Activated CD4-positive, alpha-beta T cell treated with anti-CD3 and anti-CD28 coated beads, Interleukin-2, Interleukin-4, amounts not matched to agents 100 ng/mL and 50 ng/mL, durations not matched to agents 16 hours and 8 hours (primary cell): ENCODE measurements at regions not wholly inside any gene's neighbourhood (a gene's known extent, or its start where the extent isn't known, plus 50 kb on each side); places are given as distances from the start of the nearest gene placed in this dataset.

Experiments
- DNase-seq: peaks from one replicate; pipeline ENCODE4 v3.0.0-alpha.2; 2020; ENCODE audit warnings: low spot score

- no peak for DNase-seq
These were observed 478.1 kb upstream of the SMC2 start for GRCh38 chr9:103615994-103616393.

- DNase-seq: no peak
These were observed 477.1 kb upstream of the SMC2 start for GRCh38 chr9:103617046-103617445.

GRCh38 chr9:103625161-103625804 lies 468.8 kb upstream of the SMC2 start:
- DNase-seq: no peak

DNA sequence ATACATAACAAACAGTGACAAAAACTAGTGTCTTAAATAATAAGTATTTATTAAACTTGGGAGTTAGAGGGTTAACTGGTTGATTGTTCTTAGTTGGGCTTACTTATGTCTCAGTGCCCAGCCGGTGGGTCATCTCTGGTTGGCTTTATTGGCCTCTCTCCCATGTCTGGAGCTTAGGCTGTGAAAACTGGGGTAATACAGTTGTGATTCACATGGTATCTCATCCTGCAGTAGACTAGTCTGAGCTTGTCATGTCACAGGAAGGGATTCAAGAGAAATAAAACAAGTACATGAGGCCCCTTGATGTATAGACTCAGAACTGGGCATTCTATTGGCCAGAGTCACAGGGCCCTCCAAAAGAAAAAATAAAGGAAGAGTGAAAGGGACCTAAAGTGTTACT lies 466.4 kb upstream of the SMC2 start:
- DNase-seq: no peak

- no peak for DNase-seq
These were observed 445.0 kb upstream of the SMC2 start for GRCh38 chr9:103649086-103649485.

DNA sequence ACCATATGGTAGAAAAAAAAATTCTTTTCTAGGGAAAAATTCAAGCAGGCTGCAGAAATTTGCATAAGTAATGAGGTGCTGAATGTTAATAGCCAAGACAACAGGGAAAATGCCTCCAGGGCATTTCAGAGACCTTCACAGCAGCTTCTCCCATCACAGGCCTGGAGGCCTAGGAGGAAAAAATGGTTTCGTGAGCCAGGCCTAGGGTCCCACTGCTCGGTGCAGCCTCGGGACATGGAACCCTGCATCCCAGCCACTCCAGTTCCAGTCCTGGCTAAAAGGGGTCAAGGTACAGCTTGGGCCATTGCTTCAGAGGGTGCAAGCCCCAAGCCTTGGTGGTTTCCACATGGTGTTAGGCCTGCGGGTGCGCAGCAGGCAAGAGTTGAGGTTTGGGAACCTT lies 436.0 kb upstream of the SMC2 start:
- no peak for DNase-seq

- DNase-seq: no peak
These were observed 433.3 kb upstream of the SMC2 start for GRCh38 chr9:103660830-103661229.

GRCh38 chr9:103661663-103662062 lies 432.4 kb upstream of the SMC2 start:
- no peak for DNase-seq

- no peak for DNase-seq
These were observed 424.8 kb upstream of the SMC2 start for GRCh38 chr9:103669296-103669695.

GRCh38 chr9:103674271-103674670 lies 419.8 kb upstream of the SMC2 start:
- DNase-seq: no peak

DNA sequence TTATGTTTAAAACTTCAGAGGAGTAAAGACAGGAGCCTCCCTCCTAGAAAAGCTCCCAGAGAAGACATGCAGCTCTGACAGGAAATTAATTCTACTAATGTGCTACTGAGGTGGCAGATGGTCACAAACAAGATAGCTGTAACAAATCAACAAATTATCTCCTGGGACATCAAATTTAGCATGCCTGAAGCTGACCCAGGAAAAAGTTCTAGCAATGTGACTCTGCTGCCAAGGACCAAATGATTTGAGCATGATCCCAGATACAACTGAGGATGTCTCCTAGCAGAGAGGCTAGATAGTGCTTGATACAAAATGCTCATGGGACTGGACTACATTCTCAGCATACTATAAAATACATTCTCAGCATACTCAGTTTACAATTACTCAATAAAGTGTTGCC lies 413.5 kb upstream of the SMC2 start:
- no peak for DNase-seq

DNA sequence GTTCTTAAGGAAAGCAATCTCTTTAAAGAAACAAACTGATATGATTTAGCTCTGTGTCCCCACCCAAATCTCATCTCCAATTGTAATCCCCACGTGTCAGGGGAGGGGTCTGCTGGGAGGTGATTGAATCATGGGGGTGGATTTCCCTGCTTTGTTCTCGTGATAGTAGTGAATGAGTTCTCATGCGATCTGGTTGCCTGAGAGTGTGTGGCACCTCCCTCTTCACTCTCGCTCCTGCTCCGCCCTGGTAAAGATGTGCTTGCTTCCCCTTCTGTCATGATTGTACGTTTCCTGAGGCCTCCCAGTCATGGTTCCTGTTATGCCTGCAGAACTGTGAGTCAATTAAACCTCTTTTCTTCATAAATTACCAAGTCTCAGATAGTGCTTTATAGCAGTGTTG lies 412.7 kb upstream of the SMC2 start:
- DNase-seq: no peak

DNA sequence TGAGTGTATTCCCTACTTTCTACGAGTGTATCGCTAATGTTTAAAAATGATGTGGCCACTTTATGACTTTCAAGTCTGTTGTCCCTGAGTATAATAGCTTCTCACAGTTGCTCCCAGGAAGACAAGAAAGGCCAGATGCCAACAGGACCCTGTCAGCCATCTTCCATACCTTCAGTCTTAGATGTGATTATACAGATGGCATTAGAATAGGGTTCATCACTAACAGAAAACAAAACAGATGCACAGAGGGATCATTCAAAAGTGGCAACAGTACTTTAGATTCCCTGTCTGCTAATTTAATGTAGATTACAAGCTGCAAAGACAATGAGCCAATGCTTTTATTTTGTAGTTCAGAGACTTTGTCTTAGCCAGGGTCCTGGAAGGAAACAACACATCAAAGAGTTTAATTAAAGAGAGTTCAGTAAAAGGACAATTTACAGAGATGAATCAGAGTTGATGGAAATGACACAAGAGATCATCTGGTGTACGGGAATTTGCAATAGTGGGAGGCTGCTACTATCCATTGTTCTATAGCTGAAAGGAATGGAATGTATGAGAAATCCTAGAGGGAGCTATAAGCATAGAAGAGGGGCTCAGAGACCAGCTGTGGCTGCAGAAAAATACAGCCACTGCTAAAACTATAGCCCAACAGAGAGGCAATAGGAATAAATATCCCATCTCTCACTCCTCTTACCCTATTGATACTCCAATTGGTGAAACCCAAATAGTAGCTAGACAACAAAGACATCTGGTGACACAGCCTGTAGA lies 393.7 kb upstream of the SMC2 start:
- DNase-seq: no peak

DNA sequence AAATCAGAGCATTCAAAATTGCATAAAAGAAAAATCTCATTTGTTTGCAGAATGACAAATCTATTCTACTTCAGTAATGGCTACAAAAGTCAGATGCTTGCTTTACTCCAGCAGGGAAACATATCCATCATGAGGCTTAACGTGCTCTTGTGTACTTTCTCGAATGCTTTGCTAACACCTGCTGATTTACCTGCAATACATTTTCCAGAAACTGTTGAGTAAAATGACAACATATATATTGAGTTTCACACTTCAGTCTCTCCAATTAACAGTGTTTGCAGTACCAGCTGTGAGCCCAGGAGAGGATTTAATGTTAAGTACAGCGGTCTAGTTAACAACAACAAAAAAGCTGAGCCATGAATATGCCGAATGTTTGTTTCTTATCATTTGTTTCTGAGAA lies 391.5 kb upstream of the SMC2 start:
- no peak for DNase-seq

GRCh38 chr9:103707181-103707580 lies 386.9 kb upstream of the SMC2 start:
- no peak for DNase-seq

GRCh38 chr9:103709366-103709765 lies 384.7 kb upstream of the SMC2 start:
- no peak for DNase-seq

DNA sequence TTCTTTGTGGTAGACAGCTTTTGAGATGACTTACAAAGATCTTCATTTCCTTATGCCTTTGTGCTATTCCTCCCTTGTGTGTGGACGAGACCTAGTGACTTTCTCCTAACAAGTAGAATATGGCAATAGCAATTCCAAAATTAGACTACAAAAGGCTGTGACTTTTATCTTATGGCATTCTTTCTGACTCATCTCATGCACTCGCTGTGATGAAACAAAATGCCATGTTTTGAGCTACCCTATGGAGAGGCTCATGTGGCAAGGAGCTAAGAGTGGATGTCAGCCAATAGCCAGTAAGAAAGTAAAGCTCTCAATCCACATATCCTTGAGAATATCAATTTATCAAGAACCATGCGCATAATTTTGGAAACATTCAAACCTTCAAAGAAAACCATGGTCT lies 380.5 kb upstream of the SMC2 start:
- no peak for DNase-seq

GRCh38 chr9:103714992-103715391 lies 379.1 kb upstream of the SMC2 start:
- no peak for DNase-seq

DNA sequence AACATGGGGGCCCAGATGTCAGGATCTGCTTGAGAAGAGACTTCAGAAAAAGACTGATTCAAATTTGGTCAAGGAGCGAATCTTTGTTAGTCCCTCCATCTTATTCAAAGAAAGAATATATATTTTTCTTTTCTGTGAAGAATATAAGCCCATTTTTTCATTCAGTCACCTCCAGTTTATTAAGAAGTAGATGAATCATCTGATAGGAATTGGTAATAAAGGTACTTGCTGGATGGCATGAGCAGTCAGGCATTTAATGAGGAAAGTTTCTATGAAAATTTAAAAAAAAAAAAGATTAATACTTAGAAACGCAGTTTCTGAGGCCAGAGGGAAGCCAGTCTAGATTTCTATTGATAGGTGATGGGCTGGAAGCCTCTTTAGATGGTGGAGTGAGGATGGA lies 373.1 kb upstream of the SMC2 start:
- no peak for DNase-seq

DNA sequence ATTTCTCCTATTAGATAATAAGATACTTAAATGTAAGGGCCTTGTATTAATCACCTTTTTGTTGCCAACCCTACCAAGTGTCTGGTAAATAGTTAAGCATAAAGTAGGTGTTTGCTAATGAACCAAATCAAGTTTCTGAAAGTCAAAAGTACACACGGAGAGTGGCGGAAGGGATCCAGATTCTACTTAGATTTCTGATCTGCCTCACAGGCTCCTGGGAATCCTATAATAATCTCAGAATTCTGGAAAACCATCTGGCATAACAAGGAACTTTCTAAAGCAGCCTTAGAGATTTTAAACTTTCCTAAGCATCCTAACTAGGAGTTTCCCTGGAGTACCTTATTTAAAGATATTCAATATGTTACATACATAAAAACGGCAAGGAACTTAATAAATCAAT lies 363.2 kb upstream of the SMC2 start:
- no peak for DNase-seq

DNA sequence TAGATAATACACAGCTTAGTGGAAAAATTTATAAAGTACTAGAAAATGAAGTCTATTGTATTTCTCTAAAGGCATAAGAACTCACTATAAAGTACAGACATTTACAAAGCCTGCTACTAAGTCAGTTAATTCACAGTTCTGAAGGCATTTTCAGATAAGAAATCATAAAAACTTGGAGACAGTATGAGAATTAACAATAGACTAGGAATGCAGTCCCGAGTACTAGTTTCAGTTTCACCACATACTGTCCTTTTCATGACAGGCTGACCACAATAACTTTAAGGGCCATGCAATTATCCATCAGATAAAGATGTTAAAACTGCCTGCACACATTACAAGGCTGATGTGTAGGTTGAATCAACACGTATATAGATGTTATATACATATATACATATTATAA lies 362.6 kb upstream of the SMC2 start:
- DNase-seq: no peak

GRCh38 chr9:103734471-103734870 lies 359.6 kb upstream of the SMC2 start:
- no peak for DNase-seq

- no peak for DNase-seq
These were observed 338.7 kb upstream of the SMC2 start for GRCh38 chr9:103755441-103755840.

GRCh38 chr9:103755986-103756385 lies 338.1 kb upstream of the SMC2 start:
- DNase-seq: no peak
